ENCODE measurements at regions not wholly inside any gene's neighbourhood (a gene's known extent, or its start where the extent isn't known, plus 50 kb on each side); places are given as distances from the start of the nearest gene placed in this dataset.

GRCh38 chr9:11107196-11107595 is 494.4 kb upstream of the PTPRD start:
- H3K4me1 Mint-ChIP-seq, result no peaks in the 10 kb centered on the region
- ATAC-seq, result no peak
- no peak overlapping the region for H3K4me3 Mint-ChIP-seq
- H3K9me3 Mint-ChIP-seq, result peaks cover 31% of the 10 kb centered on the region
- H3K27ac Mint-ChIP-seq, result no peak overlapping the region
- DNase-seq (ENCODE audit: low spot score in 2 of 2), result no peak
- no peaks in the 10 kb centered on the region for H3K36me3 Mint-ChIP-seq

GRCh38 chr9:11128156-11128555 is 515.4 kb upstream of the PTPRD start:
- H3K4me1 Mint-ChIP-seq, result no peaks in the 10 kb centered on the region
- no peak for DNase-seq (ENCODE audit: low spot score in 2 of 2)
- peaks cover 22% of the 10 kb centered on the region for H3K9me3 Mint-ChIP-seq
- no peak overlapping the region for H3K27ac Mint-ChIP-seq
- H3K4me3 Mint-ChIP-seq, result no peak overlapping the region
- H3K36me3 Mint-ChIP-seq, result no peaks in the 10 kb centered on the region
- ATAC-seq, result no peak

- DNase-seq (ENCODE audit: low spot score in 2 of 2) (no peak), ATAC-seq (no peak)
- Mint-ChIP-seq H3K36me3 (no peaks in the 10 kb centered on the region), H3K9me3 (peaks cover 26% of the 10 kb centered on the region), H3K27ac (no peak overlapping the region), H3K4me1 (no peaks in the 10 kb centered on the region), H3K4me3 (no peak overlapping the region)
Observed at GRCh38 chr9:11135851-11136250, 523.0 kb upstream of the PTPRD start.

GRCh38 chr9:11141357-11141756 is 528.6 kb upstream of the PTPRD start:
- Mint-ChIP-seq H3K36me3 (no peaks in the 10 kb centered on the region), H3K4me1 (no peaks in the 10 kb centered on the region), H3K9me3 (peaks cover 27% of the 10 kb centered on the region), H3K27ac (no peak overlapping the region), H3K4me3 (no peak overlapping the region)
- no peak for DNase-seq (ENCODE audit: low spot score in 2 of 2)
- no peak for ATAC-seq

- Mint-ChIP-seq H3K9me3 (peaks cover 33% of the 10 kb centered on the region), H3K4me3 (no peak overlapping the region), H3K36me3 (no peaks in the 10 kb centered on the region), H3K27ac (no peak overlapping the region), H3K4me1 (no peaks in the 10 kb centered on the region)
- ATAC-seq (no peak), DNase-seq (ENCODE audit: low spot score in 2 of 2) (no peak)
Observed at GRCh38 chr9:11142965-11143738, 530.4 kb upstream of the PTPRD start.

- Mint-ChIP-seq H3K36me3 (no peaks in the 10 kb centered on the region), H3K4me3 (no peak overlapping the region), H3K9me3 (peaks cover 33% of the 10 kb centered on the region), H3K27ac (no peak overlapping the region), H3K4me1 (no peaks in the 10 kb centered on the region)
- no peak for DNase-seq (ENCODE audit: low spot score in 2 of 2)
- ATAC-seq, result no peak
Observed at GRCh38 chr9:11144746-11145145, 531.9 kb upstream of the PTPRD start.

GRCh38 chr9:11148189-11148588 is 535.4 kb upstream of the PTPRD start:
- peaks cover 24% of the 10 kb centered on the region for H3K9me3 Mint-ChIP-seq
- no peak overlapping the region for H3K4me3 Mint-ChIP-seq
- no peaks in the 10 kb centered on the region for H3K36me3 Mint-ChIP-seq
- ATAC-seq (no peak), DNase-seq (ENCODE audit: low spot score in 2 of 2) (no peak)
- no peak overlapping the region for H3K27ac Mint-ChIP-seq
- H3K4me1 Mint-ChIP-seq, result no peaks in the 10 kb centered on the region

GRCh38 chr9:11149065-11149464 is 536.3 kb upstream of the PTPRD start:
- no peak overlapping the region for H3K4me3 Mint-ChIP-seq
- H3K4me1 Mint-ChIP-seq, result no peaks in the 10 kb centered on the region
- no peaks in the 10 kb centered on the region for H3K36me3 Mint-ChIP-seq
- DNase-seq (ENCODE audit: low spot score in 2 of 2), result no peak
- peaks cover 24% of the 10 kb centered on the region for H3K9me3 Mint-ChIP-seq
- no peak for ATAC-seq
- H3K27ac Mint-ChIP-seq, result no peak overlapping the region

GRCh38 chr9:11158063-11158462 is 545.3 kb upstream of the PTPRD start:
- Mint-ChIP-seq H3K27ac (no peak overlapping the region), H3K4me1 (no peaks in the 10 kb centered on the region), H3K4me3 (no peak overlapping the region), H3K9me3 (peaks cover 29% of the 10 kb centered on the region), H3K36me3 (no peaks in the 10 kb centered on the region)
- DNase-seq (ENCODE audit: low spot score in 2 of 2), result no peak
- no peak for ATAC-seq

GRCh38 chr9:11158676-11159075 is 545.9 kb upstream of the PTPRD start:
- ATAC-seq, result no peak
- Mint-ChIP-seq H3K4me1 (no peaks in the 10 kb centered on the region), H3K36me3 (no peaks in the 10 kb centered on the region), H3K9me3 (peaks cover 29% of the 10 kb centered on the region), H3K27ac (no peak overlapping the region), H3K4me3 (no peak overlapping the region)
- DNase-seq (ENCODE audit: low spot score in 2 of 2), result no peak

GRCh38 chr9:11159318-11159862 is 546.6 kb upstream of the PTPRD start:
- Mint-ChIP-seq H3K4me3 (no peak overlapping the region), H3K36me3 (no peaks in the 10 kb centered on the region), H3K27ac (no peak overlapping the region), H3K4me1 (no peaks in the 10 kb centered on the region), H3K9me3 (peaks cover 28% of the 10 kb centered on the region)
- no peak for DNase-seq (ENCODE audit: low spot score in 2 of 2)
- ATAC-seq, result no peak

- ATAC-seq, result no peak
- DNase-seq (ENCODE audit: low spot score in 2 of 2), result no peak
- H3K36me3 Mint-ChIP-seq, result no peaks in the 10 kb centered on the region
- H3K4me3 Mint-ChIP-seq, result no peak overlapping the region
- H3K9me3 Mint-ChIP-seq, result peaks cover 17% of the 10 kb centered on the region
- no peaks in the 10 kb centered on the region for H3K4me1 Mint-ChIP-seq
- no peak overlapping the region for H3K27ac Mint-ChIP-seq
Observed at GRCh38 chr9:11163843-11164242, 551.0 kb upstream of the PTPRD start.

- no peaks in the 10 kb centered on the region for H3K36me3 Mint-ChIP-seq
- H3K9me3 Mint-ChIP-seq, result peaks cover 41% of the 10 kb centered on the region
- ATAC-seq, result no peak
Observed at GRCh38 chr9:11182001-11182400, 569.2 kb upstream of the PTPRD start.

GRCh38 chr9:11190719-11191118 is 577.9 kb upstream of the PTPRD start:
- DNase-seq (ENCODE audit: low spot score in 2 of 2), result no peak
- H3K27ac Mint-ChIP-seq, result no peak overlapping the region
- no peaks in the 10 kb centered on the region for H3K4me1 Mint-ChIP-seq
- no peak for ATAC-seq
- H3K9me3 Mint-ChIP-seq, result peaks cover 35% of the 10 kb centered on the region
- no peaks in the 10 kb centered on the region for H3K36me3 Mint-ChIP-seq
- no peak overlapping the region for H3K4me3 Mint-ChIP-seq

More at GRCh38 chr9:11182001-11182400, 569.2 kb upstream of the PTPRD start:
- DNase-seq (ENCODE audit: low spot score in 2 of 2), result no peak
- H3K4me3 Mint-ChIP-seq, result no peak overlapping the region
- no peaks in the 10 kb centered on the region for H3K4me1 Mint-ChIP-seq
- H3K27ac Mint-ChIP-seq, result no peak overlapping the region

GRCh38 chr9:11192993-11193392 is 580.2 kb upstream of the PTPRD start:
- no peak for ATAC-seq
- Mint-ChIP-seq H3K4me3 (no peak overlapping the region), H3K4me1 (no peaks in the 10 kb centered on the region), H3K9me3 (peaks cover 18% of the 10 kb centered on the region), H3K27ac (no peak overlapping the region), H3K36me3 (no peaks in the 10 kb centered on the region)
- DNase-seq (ENCODE audit: low spot score in 2 of 2), result no peak

GRCh38 chr9:11194246-11194645 is 581.4 kb upstream of the PTPRD start:
- Mint-ChIP-seq H3K9me3 (peaks cover 16% of the 10 kb centered on the region), H3K4me1 (no peaks in the 10 kb centered on the region), H3K36me3 (no peaks in the 10 kb centered on the region), H3K27ac (no peak overlapping the region), H3K4me3 (no peak overlapping the region)
- ATAC-seq, result no peak
- DNase-seq (ENCODE audit: low spot score in 2 of 2), result no peak
